WTC11 (cell line): ENCODE measurements at regions not wholly inside any gene's neighbourhood (a gene's known extent, or its start where the extent isn't known, plus 50 kb on each side); places are given as distances from the start of the nearest gene placed in this dataset.

Experiments used
- ATAC-seq: fragments of 200-7000 bp; cut with Tn5 transposase; 2 replicates; pipeline ENCODE4 v1.10.0; 2021; ENCODE audit warnings: mild to moderate bottlenecking, moderate library complexity
- CTCF ChIA-PET: fragments of 300-600 bp; sonication (Branson Sonifier 250); formaldehyde crosslinking; loops from one replicate; lab custom pipeline; 2021; ENCODE audit warnings: antibody characterized with exemption; lab: Charles Lee
- POLR2A ChIA-PET: fragments of 350-600 bp; sonication (Branson Sonifier 250); formaldehyde crosslinking; loops from one replicate; lab custom pipeline; 2021; ENCODE audit warnings: antibody characterized with exemption; lab: Charles Lee
- DNase-seq: peaks from one replicate; pipeline ENCODE4 v3.0.0; 2021; ENCODE audit warnings: low spot score
- H3K27ac Mint-ChIP-seq: 2 replicates; pipeline ENCODE4 v1.8.0; 2021; ENCODE audit warnings: mixed read lengths
- H3K27me3 Mint-ChIP-seq: 2 replicates; pipeline ENCODE4 v1.8.0; 2021; ENCODE audit warnings: low read depth, mild to moderate bottlenecking, moderate library complexity, mixed read lengths
- H3K36me3 Mint-ChIP-seq: 2 replicates; pipeline ENCODE4 v1.8.0; 2021; ENCODE audit warnings: mixed read lengths
- H3K4me1 Mint-ChIP-seq: 2 replicates; pipeline ENCODE4 v1.8.0; 2022; ENCODE audit warnings: mixed read lengths
- H3K4me3 Mint-ChIP-seq: 2 replicates; pipeline ENCODE4 v1.8.0; 2021; ENCODE audit warnings: mild to moderate bottlenecking, moderate library complexity, mixed read lengths
- H3K9me3 Mint-ChIP-seq: 2 replicates; pipeline ENCODE4 v1.8.0; 2021; ENCODE audit warnings: mixed read lengths
- EMX1 ChIP-seq: fragments of 250-450 bp; sonication (Bioruptor Pico); IDR thresholded peaks from 2 replicates; pipeline ENCODE4 v1.8.0; 2021; ENCODE audit warnings: mild to moderate bottlenecking
- JAZF1 ChIP-seq: fragments of 250-450 bp; sonication (Bioruptor Pico); IDR thresholded peaks from 2 replicates; pipeline ENCODE4 v1.9.0; 2021; ENCODE audit warnings: moderate library complexity, mild to moderate bottlenecking, inconsistent platforms
- NFYB ChIP-seq: sonication (generic); formaldehyde crosslinking; conservative IDR thresholded peaks from 2 replicates; pipeline ENCODE4 v1.8.0; 2022; ENCODE audit warnings: low read depth, missing genetic modification reagents
- NR1H2 ChIP-seq: sonication (generic); formaldehyde crosslinking; IDR thresholded peaks from 2 replicates; pipeline ENCODE4 v1.9.0; 2021; ENCODE audit warnings: mild to moderate bottlenecking, moderate library complexity, missing genetic modification reagents
- RORB ChIP-seq: fragments of 250-450 bp; sonication (Bioruptor Pico); IDR thresholded peaks from 2 replicates; pipeline ENCODE4 v1.9.0; 2021; ENCODE audit warnings: mild to moderate bottlenecking
- SMAD4 ChIP-seq: sonication (generic); formaldehyde crosslinking; IDR thresholded peaks from 2 replicates; pipeline ENCODE4 v1.8.0; 2022; ENCODE audit warnings: mild to moderate bottlenecking, missing genetic modification reagents
- TCF7 ChIP-seq: sonication (generic); formaldehyde crosslinking; IDR thresholded peaks from 2 replicates; pipeline ENCODE4 v1.8.0; 2022; ENCODE audit warnings: mild to moderate bottlenecking, low read depth, missing genetic modification reagents, moderate library complexity
- TEAD1 ChIP-seq: sonication (generic); formaldehyde crosslinking; IDR thresholded peaks from 2 replicates; pipeline ENCODE4 v1.8.0; 2022; ENCODE audit warnings: mild to moderate bottlenecking, missing genetic modification reagents
- TP53 ChIP-seq: sonication (generic); formaldehyde crosslinking; IDR thresholded peaks from 2 replicates; pipeline ENCODE4 v1.8.1; 2023; ENCODE audit warnings: mild to moderate bottlenecking, missing genetic modification reagents
- ZNF138 ChIP-seq: sonication (generic); formaldehyde crosslinking; conservative IDR thresholded peaks from 2 replicates; pipeline ENCODE4 v1.8.1; 2022; ENCODE audit warnings: mild to moderate bottlenecking, moderate library complexity, missing genetic modification reagents
- ZNF263 ChIP-seq: sonication (generic); formaldehyde crosslinking; IDR thresholded peaks from 2 replicates; pipeline ENCODE4 v1.8.1; 2022; ENCODE audit warnings: low read depth, mild to moderate bottlenecking, moderate library complexity, missing genetic modification reagents
- ZNF671 ChIP-seq: fragments of 250-450 bp; sonication (Bioruptor Pico); IDR thresholded peaks from 2 replicates; pipeline ENCODE4 v1.8.0; 2021; ENCODE audit warnings: mild to moderate bottlenecking
- TF ChIP-seq, protein P1 (sequence below): sonication (generic); formaldehyde crosslinking; IDR thresholded peaks from 2 replicates; pipeline ENCODE4 v1.8.0; 2022; ENCODE audit warnings: mild to moderate bottlenecking, missing genetic modification reagents
- TF ChIP-seq, protein P2 (sequence below): fragments of 250-450 bp; sonication (Bioruptor Pico); IDR thresholded peaks from 2 replicates; pipeline ENCODE4 v1.9.0; 2021; ENCODE audit warnings: mild to moderate bottlenecking
- TF ChIP-seq, protein P3 (sequence below): sonication (generic); formaldehyde crosslinking; IDR thresholded peaks from 2 replicates; pipeline ENCODE4 v1.8.0; 2023; ENCODE audit warnings: missing genetic modification reagents
- TF ChIP-seq, protein P4 (sequence below): sonication (generic); formaldehyde crosslinking; IDR thresholded peaks from 2 replicates; pipeline ENCODE4 v1.8.1; 2022; ENCODE audit warnings: missing genetic modification reagents, borderline replicate concordance
- TF ChIP-seq, protein P5 (sequence below): sonication (generic); formaldehyde crosslinking; conservative IDR thresholded peaks from 2 replicates; pipeline ENCODE4 v1.8.1; 2023; ENCODE audit warnings: mild to moderate bottlenecking, low read depth, missing genetic modification reagents, moderate library complexity
- TF ChIP-seq, protein P6 (sequence below): sonication (generic); formaldehyde crosslinking; IDR thresholded peaks from 2 replicates; pipeline ENCODE4 v1.8.1; 2022; ENCODE audit warnings: low read depth, missing genetic modification reagents, borderline replicate concordance
- TF ChIP-seq, protein P7 (sequence below): sonication (generic); formaldehyde crosslinking; IDR thresholded peaks from 2 replicates; pipeline ENCODE4 v1.8.1; 2023; ENCODE audit warnings: mild to moderate bottlenecking, missing genetic modification reagents

DNA sequence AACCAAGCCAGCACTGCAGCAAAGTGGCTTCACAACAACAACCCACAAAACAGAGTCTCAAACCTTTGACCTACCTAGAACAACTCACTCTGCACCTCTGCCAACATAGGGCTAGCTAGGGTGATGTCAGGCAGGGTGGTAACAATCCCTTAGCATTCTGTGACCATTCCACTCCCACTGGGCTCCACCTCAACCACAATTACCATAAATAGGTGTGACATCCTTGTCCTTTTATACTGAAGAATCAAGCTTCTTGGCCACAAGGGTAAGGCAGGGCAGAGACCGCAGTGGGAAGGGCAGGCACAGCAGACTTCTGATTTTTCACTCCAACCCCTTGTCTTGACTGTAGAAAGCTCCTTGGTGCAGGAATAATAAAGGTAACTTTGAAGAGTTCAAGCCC lies 795.4 kb upstream of the DIAPH2 start:
- Mint-ChIP-seq H3K4me1 (no peaks in the 10 kb centered on the region), H3K9me3 (no peaks in the 10 kb centered on the region), H3K4me3 (no peak overlapping the region), H3K36me3 (no peaks in the 10 kb centered on the region), H3K27me3 (no peaks in the 10 kb centered on the region), H3K27ac (no peak overlapping the region)
- POLR2A ChIA-PET = no interaction called here
- CTCF ChIA-PET = no interaction called here
- ATAC-seq = no peak
- TF ChIP-seq, protein P1, sequence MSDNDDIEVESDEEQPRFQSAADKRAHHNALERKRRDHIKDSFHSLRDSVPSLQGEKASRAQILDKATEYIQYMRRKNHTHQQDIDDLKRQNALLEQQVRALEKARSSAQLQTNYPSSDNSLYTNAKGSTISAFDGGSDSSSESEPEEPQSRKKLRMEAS (CRISPR knock-in tag) = no peak
- TF ChIP-seq, protein P2, sequence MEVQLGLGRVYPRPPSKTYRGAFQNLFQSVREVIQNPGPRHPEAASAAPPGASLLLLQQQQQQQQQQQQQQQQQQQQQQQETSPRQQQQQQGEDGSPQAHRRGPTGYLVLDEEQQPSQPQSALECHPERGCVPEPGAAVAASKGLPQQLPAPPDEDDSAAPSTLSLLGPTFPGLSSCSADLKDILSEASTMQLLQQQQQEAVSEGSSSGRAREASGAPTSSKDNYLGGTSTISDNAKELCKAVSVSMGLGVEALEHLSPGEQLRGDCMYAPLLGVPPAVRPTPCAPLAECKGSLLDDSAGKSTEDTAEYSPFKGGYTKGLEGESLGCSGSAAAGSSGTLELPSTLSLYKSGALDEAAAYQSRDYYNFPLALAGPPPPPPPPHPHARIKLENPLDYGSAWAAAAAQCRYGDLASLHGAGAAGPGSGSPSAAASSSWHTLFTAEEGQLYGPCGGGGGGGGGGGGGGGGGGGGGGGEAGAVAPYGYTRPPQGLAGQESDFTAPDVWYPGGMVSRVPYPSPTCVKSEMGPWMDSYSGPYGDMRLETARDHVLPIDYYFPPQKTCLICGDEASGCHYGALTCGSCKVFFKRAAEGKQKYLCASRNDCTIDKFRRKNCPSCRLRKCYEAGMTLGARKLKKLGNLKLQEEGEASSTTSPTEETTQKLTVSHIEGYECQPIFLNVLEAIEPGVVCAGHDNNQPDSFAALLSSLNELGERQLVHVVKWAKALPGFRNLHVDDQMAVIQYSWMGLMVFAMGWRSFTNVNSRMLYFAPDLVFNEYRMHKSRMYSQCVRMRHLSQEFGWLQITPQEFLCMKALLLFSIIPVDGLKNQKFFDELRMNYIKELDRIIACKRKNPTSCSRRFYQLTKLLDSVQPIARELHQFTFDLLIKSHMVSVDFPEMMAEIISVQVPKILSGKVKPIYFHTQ (CRISPR knock-in tag) = no peak
- TF ChIP-seq TCF7 (no peak), ZNF138 (CRISPR knock-in tag) (no peak), TP53 (no peak), TEAD1 (CRISPR knock-in tag) (no peak), SMAD4 (CRISPR knock-in tag) (no peak), JAZF1 (CRISPR knock-in tag) (no peak), NR1H2 (CRISPR knock-in tag) (no peak)
- TF ChIP-seq, protein P3, sequence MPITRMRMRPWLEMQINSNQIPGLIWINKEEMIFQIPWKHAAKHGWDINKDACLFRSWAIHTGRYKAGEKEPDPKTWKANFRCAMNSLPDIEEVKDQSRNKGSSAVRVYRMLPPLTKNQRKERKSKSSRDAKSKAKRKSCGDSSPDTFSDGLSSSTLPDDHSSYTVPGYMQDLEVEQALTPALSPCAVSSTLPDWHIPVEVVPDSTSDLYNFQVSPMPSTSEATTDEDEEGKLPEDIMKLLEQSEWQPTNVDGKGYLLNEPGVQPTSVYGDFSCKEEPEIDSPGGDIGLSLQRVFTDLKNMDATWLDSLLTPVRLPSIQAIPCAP (CRISPR knock-in tag) = no peak
- TF ChIP-seq, protein P4, sequence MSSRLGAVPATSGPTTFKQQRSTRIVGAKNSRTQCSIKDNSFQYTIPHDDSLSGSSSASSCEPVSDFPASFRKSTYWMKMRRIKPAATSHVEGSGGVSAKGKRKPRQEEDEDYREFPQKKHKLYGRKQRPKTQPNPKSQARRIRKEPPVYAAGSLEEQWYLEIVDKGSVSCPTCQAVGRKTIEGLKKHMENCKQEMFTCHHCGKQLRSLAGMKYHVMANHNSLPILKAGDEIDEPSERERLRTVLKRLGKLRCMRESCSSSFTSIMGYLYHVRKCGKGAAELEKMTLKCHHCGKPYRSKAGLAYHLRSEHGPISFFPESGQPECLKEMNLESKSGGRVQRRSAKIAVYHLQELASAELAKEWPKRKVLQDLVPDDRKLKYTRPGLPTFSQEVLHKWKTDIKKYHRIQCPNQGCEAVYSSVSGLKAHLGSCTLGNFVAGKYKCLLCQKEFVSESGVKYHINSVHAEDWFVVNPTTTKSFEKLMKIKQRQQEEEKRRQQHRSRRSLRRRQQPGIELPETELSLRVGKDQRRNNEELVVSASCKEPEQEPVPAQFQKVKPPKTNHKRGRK (CRISPR knock-in tag) = no peak
- TF ChIP-seq, protein P5, sequence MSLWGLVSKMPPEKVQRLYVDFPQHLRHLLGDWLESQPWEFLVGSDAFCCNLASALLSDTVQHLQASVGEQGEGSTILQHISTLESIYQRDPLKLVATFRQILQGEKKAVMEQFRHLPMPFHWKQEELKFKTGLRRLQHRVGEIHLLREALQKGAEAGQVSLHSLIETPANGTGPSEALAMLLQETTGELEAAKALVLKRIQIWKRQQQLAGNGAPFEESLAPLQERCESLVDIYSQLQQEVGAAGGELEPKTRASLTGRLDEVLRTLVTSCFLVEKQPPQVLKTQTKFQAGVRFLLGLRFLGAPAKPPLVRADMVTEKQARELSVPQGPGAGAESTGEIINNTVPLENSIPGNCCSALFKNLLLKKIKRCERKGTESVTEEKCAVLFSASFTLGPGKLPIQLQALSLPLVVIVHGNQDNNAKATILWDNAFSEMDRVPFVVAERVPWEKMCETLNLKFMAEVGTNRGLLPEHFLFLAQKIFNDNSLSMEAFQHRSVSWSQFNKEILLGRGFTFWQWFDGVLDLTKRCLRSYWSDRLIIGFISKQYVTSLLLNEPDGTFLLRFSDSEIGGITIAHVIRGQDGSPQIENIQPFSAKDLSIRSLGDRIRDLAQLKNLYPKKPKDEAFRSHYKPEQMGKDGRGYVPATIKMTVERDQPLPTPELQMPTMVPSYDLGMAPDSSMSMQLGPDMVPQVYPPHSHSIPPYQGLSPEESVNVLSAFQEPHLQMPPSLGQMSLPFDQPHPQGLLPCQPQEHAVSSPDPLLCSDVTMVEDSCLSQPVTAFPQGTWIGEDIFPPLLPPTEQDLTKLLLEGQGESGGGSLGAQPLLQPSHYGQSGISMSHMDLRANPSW (CRISPR knock-in tag) = no peak
- no peak for DNase-seq

DNA sequence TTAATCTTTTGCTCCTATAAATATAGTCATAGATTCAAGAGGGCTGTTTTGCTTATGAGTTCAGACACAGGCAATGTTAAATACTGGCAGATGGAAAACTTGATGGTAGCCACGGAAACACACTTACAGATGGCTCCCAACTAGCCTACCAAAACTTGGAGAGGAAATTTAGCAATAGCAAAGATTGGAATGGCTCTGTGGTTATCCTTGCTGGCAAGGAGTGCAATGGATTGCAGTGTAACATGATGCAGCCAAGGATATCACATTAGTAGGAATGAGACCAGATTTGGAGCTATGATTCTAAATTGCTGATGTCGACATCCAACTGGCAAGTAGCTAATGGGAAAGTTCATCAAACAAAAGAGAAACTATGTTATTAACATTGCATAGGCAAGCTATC lies 791.0 kb upstream of the DIAPH2 start:
- TF ChIP-seq, protein P6, sequence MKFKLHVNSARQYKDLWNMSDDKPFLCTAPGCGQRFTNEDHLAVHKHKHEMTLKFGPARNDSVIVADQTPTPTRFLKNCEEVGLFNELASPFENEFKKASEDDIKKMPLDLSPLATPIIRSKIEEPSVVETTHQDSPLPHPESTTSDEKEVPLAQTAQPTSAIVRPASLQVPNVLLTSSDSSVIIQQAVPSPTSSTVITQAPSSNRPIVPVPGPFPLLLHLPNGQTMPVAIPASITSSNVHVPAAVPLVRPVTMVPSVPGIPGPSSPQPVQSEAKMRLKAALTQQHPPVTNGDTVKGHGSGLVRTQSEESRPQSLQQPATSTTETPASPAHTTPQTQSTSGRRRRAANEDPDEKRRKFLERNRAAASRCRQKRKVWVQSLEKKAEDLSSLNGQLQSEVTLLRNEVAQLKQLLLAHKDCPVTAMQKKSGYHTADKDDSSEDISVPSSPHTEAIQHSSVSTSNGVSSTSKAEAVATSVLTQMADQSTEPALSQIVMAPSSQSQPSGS (CRISPR knock-in tag) = no peak
- no peak for TF ChIP-seq NFYB (CRISPR knock-in tag)
- TF ChIP-seq, protein P7, sequence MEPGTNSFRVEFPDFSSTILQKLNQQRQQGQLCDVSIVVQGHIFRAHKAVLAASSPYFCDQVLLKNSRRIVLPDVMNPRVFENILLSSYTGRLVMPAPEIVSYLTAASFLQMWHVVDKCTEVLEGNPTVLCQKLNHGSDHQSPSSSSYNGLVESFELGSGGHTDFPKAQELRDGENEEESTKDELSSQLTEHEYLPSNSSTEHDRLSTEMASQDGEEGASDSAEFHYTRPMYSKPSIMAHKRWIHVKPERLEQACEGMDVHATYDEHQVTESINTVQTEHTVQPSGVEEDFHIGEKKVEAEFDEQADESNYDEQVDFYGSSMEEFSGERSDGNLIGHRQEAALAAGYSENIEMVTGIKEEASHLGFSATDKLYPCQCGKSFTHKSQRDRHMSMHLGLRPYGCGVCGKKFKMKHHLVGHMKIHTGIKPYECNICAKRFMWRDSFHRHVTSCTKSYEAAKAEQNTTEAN (CRISPR knock-in tag) = no peak
- TF ChIP-seq ZNF138 (CRISPR knock-in tag) = no peak
- TF ChIP-seq ZNF263 (CRISPR knock-in tag) = no peak
- no peak for TF ChIP-seq EMX1
- no peak for TF ChIP-seq ZNF671 (CRISPR knock-in tag)
- TF ChIP-seq, protein P3 (CRISPR knock-in tag) = no peak
- TF ChIP-seq RORB (CRISPR knock-in tag) = no peak
- H3K36me3 Mint-ChIP-seq = no peaks in the 10 kb centered on the region
- ATAC-seq (no peak), DNase-seq (no peak)
- H3K4me3 Mint-ChIP-seq = no peak overlapping the region
- H3K27ac Mint-ChIP-seq = no peak overlapping the region
- no peaks in the 10 kb centered on the region for H3K27me3 Mint-ChIP-seq
- ChIA-PET CTCF (no interaction called here), POLR2A (no interaction called here)
- H3K9me3 Mint-ChIP-seq = no peaks in the 10 kb centered on the region
- H3K4me1 Mint-ChIP-seq = no peaks in the 10 kb centered on the region
